Smooth muscle cell (in vitro differentiated cells): ENCODE measurements at regions not wholly inside any gene's neighbourhood (a gene's known extent, or its start where the extent isn't known, plus 50 kb on each side); places are given as distances from the start of the nearest gene placed in this dataset.

ENCODE experiments used
- DNase-seq: peaks from one replicate; lab custom pipeline; 2025; ENCODE audit not compliant: unreplicated experiment; lab: John Stamatoyannopoulos, UW
- H2AFZ ChIP-seq: fragments of 200-600 bp; sonication (generic); 2 replicates; pipeline ENCODE4 v1.6.0; 2016; ENCODE audit warnings: antibody characterized with exemption, low read depth, mild to moderate bottlenecking
- H3F3A ChIP-seq: fragments of 200-600 bp; sonication (generic); 2 replicates; pipeline ENCODE4 v1.6.0; 2017; ENCODE audit warnings: antibody characterized with exemption, low read depth
- H3K27ac ChIP-seq: fragments of 200-600 bp; sonication (generic); 2 replicates; pipeline ENCODE4 v1.5.1; 2016; ENCODE audit warnings: low read depth, mild to moderate bottlenecking
- H3K27me3 ChIP-seq: fragments of 200-600 bp; sonication (generic); 2 replicates; pipeline ENCODE4 v1.6.1; 2016; ENCODE audit warnings: low read depth, mild to moderate bottlenecking
- H3K36me3 ChIP-seq: fragments of 200-600 bp; sonication (generic); 2 replicates; pipeline ENCODE4 v1.5.1; 2016; ENCODE audit warnings: low read depth
- H3K4me1 ChIP-seq: fragments of 200-600 bp; sonication (generic); 2 replicates; pipeline ENCODE4 v1.5.1; 2016; ENCODE audit warnings: low read depth
- H3K4me2 ChIP-seq: fragments of 200-600 bp; sonication (generic); 2 replicates; pipeline ENCODE4 v1.6.0; 2016; ENCODE audit warnings: mild to moderate bottlenecking
- H3K4me3 ChIP-seq: fragments of 200-600 bp; sonication (generic); 2 replicates; pipeline ENCODE4 v1.5.1; 2016; ENCODE audit warnings: mild to moderate bottlenecking
- H3K79me2 ChIP-seq: fragments of 200-600 bp; sonication (generic); 2 replicates; pipeline ENCODE4 v1.6.0; 2016; ENCODE audit warnings: low read depth, mild to moderate bottlenecking
- H3K9ac ChIP-seq: fragments of 200-600 bp; sonication (generic); 2 replicates; pipeline ENCODE4 v1.6.0; 2016; ENCODE audit warnings: low read depth
- H3K9me3 ChIP-seq: fragments of 200-600 bp; sonication (generic); replicated peaks from 2 replicates; pipeline ENCODE4 v1.5.1; 2016; ENCODE audit warnings: low read depth
- H4K20me1 ChIP-seq: fragments of 200-600 bp; sonication (generic); 2 replicates; pipeline ENCODE4 v1.6.0; 2016; ENCODE audit warnings: low read depth
- CTCF ChIP-seq: fragments of 200-600 bp; sonication (generic); IDR thresholded peaks from 2 replicates; pipeline ENCODE4 v1.5.1; 2017; ENCODE audit warnings: borderline replicate concordance, mild to moderate bottlenecking, antibody characterized with exemption; ENCODE audit not compliant: insufficient read depth, poor library complexity, severe bottlenecking
- WGBS: methylation state at CpG from one replicate; pipeline ENCODE4 v1.1.7; 2016; ENCODE audit warnings: low lambda C conversion rate; 5-methylcytosine and 5-hydroxymethylcytosine counted together

- no peak for TF ChIP-seq CTCF
- no peak overlapping the region for H2AFZ ChIP-seq
- WGBS, result 79% methylated on average over 2 of the region's 2 CpGs
- no peaks in the 10 kb centered on the region for H3K79me2 ChIP-seq
- no peaks in the 10 kb centered on the region for H3K9me3 ChIP-seq
- H3K9ac ChIP-seq, result no peak overlapping the region
- no peak for DNase-seq
- no peaks in the 10 kb centered on the region for H4K20me1 ChIP-seq
- H3F3A ChIP-seq, result no peaks in the 10 kb centered on the region
- no peaks in the 10 kb centered on the region for H3K27me3 ChIP-seq
- H3K27ac ChIP-seq, result no peak overlapping the region
- no peak overlapping the region for H3K4me2 ChIP-seq
- H3K36me3 ChIP-seq, result no peaks in the 10 kb centered on the region
- no peaks in the 10 kb centered on the region for H3K4me1 ChIP-seq
- H3K4me3 ChIP-seq, result no peak overlapping the region
Measured at GRCh38 chr18:39491408-39491807, 1925.8 kb upstream of the CELF4 start.

- no peak overlapping the region for H3K4me2 ChIP-seq
- H3K9me3 ChIP-seq, result no peaks in the 10 kb centered on the region
- H3K27ac ChIP-seq, result no peak overlapping the region
- H3K36me3 ChIP-seq, result no peaks in the 10 kb centered on the region
- no peaks in the 10 kb centered on the region for H3F3A ChIP-seq
- H3K27me3 ChIP-seq, result no peaks in the 10 kb centered on the region
- H4K20me1 ChIP-seq, result no peaks in the 10 kb centered on the region
- no peak for DNase-seq
- no peaks in the 10 kb centered on the region for H3K4me1 ChIP-seq
- H3K79me2 ChIP-seq, result no peaks in the 10 kb centered on the region
- no peak overlapping the region for H3K9ac ChIP-seq
- no peak overlapping the region for H3K4me3 ChIP-seq
- 78% methylated on average over 1 of the region's 1 CpG for WGBS
- H2AFZ ChIP-seq, result no peak overlapping the region
- no peak for TF ChIP-seq CTCF
Measured at GRCh38 chr18:39489431-39489830, 1923.8 kb upstream of the CELF4 start.

- Histone ChIP-seq H3K4me1 (no peaks in the 10 kb centered on the region), H3K27ac (no peak overlapping the region), H4K20me1 (no peaks in the 10 kb centered on the region), H3K36me3 (no peaks in the 10 kb centered on the region), H3F3A (no peaks in the 10 kb centered on the region), H3K27me3 (no peaks in the 10 kb centered on the region), H3K9ac (no peak overlapping the region), H3K4me3 (no peak overlapping the region), H3K79me2 (no peaks in the 10 kb centered on the region), H2AFZ (no peak overlapping the region), H3K9me3 (no peaks in the 10 kb centered on the region), H3K4me2 (no peak overlapping the region)
- TF ChIP-seq CTCF, result no peak
- DNase-seq, result no peak
- 57% methylated on average over 3 of the region's 3 CpGs for WGBS
Measured at GRCh38 chr18:39487932-39488331, 1922.3 kb upstream of the CELF4 start.

- no peaks in the 10 kb centered on the region for H3K4me1 ChIP-seq
- no peaks in the 10 kb centered on the region for H3K27me3 ChIP-seq
- no peak for DNase-seq
- H3K4me3 ChIP-seq, result no peak overlapping the region
- no peak for TF ChIP-seq CTCF
- H3K4me2 ChIP-seq, result no peak overlapping the region
- no peaks in the 10 kb centered on the region for H3F3A ChIP-seq
- H3K9ac ChIP-seq, result no peak overlapping the region
- no peaks in the 10 kb centered on the region for H3K79me2 ChIP-seq
- H3K27ac ChIP-seq, result no peak overlapping the region
- H2AFZ ChIP-seq, result no peak overlapping the region
- 94% methylated on average over 3 of the region's 3 CpGs for WGBS
- no peaks in the 10 kb centered on the region for H4K20me1 ChIP-seq
- no peaks in the 10 kb centered on the region for H3K36me3 ChIP-seq
- no peaks in the 10 kb centered on the region for H3K9me3 ChIP-seq
Measured at GRCh38 chr18:39486268-39486667, 1920.7 kb upstream of the CELF4 start.
